Sigmoid colon (tissue), 6 donors: ENCODE measurements at regions not wholly inside any gene's neighbourhood (a gene's known extent, or its start where the extent isn't known, plus 50 kb on each side); places are given as distances from the start of the nearest gene placed in this dataset.

Source experiments
- DNase-seq: peaks from one replicate; pipeline ENCODE4 v3.0.0-alpha.2; 2019
- H3K27ac ChIP-seq, 4 donors: fragments of 200-600 bp; sonication (generic); one replicate each; pipeline ENCODE4 v1.5.1; 2016 to 2019; ENCODE audit warnings: mild to moderate bottlenecking in 1 of 4
- H3K27me3 ChIP-seq, 3 donors: fragments of 200-600 bp; sonication (generic); one replicate each; pipeline ENCODE4 v1.5.1; 2019; ENCODE audit warnings: mild to moderate bottlenecking in 1 of 3
- H3K36me3 ChIP-seq, 4 donors: fragments of 200-600 bp; sonication (generic); one replicate each; pipeline ENCODE4 v1.5.1; 2016 to 2019
- H3K4me1 ChIP-seq, 4 donors: fragments of 200-600 bp; sonication (generic); one replicate each; pipeline ENCODE4 v1.5.1; 2017 to 2019
- H3K4me3 ChIP-seq, 4 donors: fragments of 200-600 bp; sonication (generic); one replicate each; pipeline ENCODE4 v1.5.1; 2017 to 2019; ENCODE audit warnings: mild to moderate bottlenecking in 2 of 4, moderate library complexity in 1 of 4
- H3K9me3 ChIP-seq, 4 donors: fragments of 200-600 bp in 3 of 4; sonication (generic) in 3 of 4; one replicate each; pipeline versions ENCODE4 v1.5.1 to v1.6.1; 2013 to 2019
- EP300 ChIP-seq, 4 donors: sonication (generic); formaldehyde crosslinking; IDR thresholded peaks; one replicate each; pipeline ENCODE4 v1.6.1; 2017; ENCODE audit warnings: antibody characterized with exemption in 4 of 4
- POLR2A ChIP-seq, 2 donors: fragments of 450-650 bp; IDR thresholded peaks; one replicate each; pipeline ENCODE4 v1.6.1; 2016; ENCODE audit warnings: antibody characterized with exemption in 2 of 2, mild to moderate bottlenecking in 2 of 2, moderate library complexity in 2 of 2
- POLR2AphosphoS5 ChIP-seq, 4 donors: sonication (generic); formaldehyde crosslinking; IDR thresholded peaks; one replicate each; pipeline ENCODE4 v1.6.1; 2017; ENCODE audit warnings: antibody characterized with exemption in 4 of 4
- WGBS, 2 donors: extraction: QIAGEN DNeasy Blood & Tissue Kit; methylation state at CpG; one replicate each; pipeline ENCODE4 v1.1.7; 2013; 5-methylcytosine and 5-hydroxymethylcytosine counted together
- intact Hi-C: fragments of 100-400 bp; cut with DNase I; formaldehyde crosslinking; loops from one replicate; pipeline ENCODE4 v1.15.1; 2023
- TF ChIP-seq, protein P1 (sequence below), 4 experiments: fragments of 450-650 bp in 3 of 4; fragments of 200-600 bp in 1 of 4; IDR thresholded peaks; one replicate each; pipeline ENCODE4 v1.5.1; 2016 to 2019; ENCODE audit warnings: antibody characterized with exemption in 4 of 4, mild to moderate bottlenecking in 3 of 4, moderate library complexity in 2 of 4
- donor health status: healthy with polysubstance abuse.
- donor health status: healthy.

DNA sequence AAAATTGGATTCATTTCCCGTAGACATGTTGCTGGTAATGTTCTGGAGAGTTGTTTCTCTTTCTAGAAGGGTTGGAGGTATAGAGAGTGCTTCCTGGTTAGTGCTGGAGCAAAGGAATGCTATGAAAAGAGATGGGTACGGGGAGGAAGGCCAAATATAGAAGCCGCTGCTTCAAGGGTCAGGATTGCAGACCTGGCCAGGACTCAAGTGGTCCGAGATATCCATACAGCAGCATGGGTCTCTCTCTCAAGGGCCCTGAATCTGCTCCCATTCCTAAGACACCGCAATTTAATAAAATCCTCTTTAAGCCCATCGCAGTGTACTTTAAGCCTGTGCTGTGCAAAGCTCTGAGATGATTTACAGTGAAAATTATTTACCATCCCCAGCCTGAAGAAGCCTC, 287.0 kb downstream of the FAM43A start:
- H3K27ac ChIP-seq: no peak overlapping the region
- DNase-seq: no peak
- H3K36me3 ChIP-seq: no peaks in the 10 kb centered on the region
- no peaks in the 10 kb centered on the region for H3K27me3 ChIP-seq
- TF ChIP-seq POLR2A (IDR thresholded peaks at IDR 0.05) (no peak), POLR2AphosphoS5 (IDR thresholded peaks at IDR 0.05) (no peak), EP300 (IDR thresholded peaks at IDR 0.05) (no peak)
- TF ChIP-seq, protein P1, sequence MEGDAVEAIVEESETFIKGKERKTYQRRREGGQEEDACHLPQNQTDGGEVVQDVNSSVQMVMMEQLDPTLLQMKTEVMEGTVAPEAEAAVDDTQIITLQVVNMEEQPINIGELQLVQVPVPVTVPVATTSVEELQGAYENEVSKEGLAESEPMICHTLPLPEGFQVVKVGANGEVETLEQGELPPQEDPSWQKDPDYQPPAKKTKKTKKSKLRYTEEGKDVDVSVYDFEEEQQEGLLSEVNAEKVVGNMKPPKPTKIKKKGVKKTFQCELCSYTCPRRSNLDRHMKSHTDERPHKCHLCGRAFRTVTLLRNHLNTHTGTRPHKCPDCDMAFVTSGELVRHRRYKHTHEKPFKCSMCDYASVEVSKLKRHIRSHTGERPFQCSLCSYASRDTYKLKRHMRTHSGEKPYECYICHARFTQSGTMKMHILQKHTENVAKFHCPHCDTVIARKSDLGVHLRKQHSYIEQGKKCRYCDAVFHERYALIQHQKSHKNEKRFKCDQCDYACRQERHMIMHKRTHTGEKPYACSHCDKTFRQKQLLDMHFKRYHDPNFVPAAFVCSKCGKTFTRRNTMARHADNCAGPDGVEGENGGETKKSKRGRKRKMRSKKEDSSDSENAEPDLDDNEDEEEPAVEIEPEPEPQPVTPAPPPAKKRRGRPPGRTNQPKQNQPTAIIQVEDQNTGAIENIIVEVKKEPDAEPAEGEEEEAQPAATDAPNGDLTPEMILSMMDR (IDR thresholded peaks at IDR 0.05): no peak
- 83 to 86% methylated on average over 6 of the region's 6 CpGs for WGBS, 2 donors
- no peaks in the 10 kb centered on the region for H3K9me3 ChIP-seq
- H3K4me1 ChIP-seq: no peaks in the 10 kb centered on the region
- no peak overlapping the region for H3K4me3 ChIP-seq
- intact Hi-C loops: no loop called here

DNA sequence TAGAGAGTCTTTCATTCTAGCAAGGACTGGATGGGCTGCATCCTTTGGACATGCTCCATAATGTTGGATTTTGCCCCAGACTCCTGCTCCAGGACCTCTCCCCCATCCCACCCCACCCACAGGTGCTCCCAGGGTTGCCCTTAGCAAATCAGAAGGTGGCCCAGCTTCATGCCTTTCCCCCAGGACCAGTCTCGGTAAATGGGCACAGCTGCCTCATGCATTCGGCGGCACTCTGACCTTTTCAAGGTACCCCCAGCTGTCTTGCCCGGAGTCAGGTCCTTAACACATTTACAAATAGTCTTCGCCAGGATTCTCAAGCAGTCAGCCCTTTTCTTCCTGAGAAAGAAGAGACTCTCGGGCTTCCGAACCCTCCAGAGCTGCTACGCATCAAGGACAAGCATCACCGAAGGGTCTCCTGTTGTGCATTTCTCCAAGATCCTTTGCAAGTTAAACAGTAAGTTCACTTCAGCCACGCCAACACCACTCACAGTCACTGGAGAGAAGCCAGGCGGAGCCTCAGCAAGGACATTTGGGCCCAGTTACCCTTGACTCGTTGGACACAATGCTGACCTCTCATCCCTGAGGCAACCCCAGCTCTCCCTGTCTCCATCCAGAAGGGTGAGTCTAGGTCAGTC, 287.8 kb downstream of the FAM43A start:
- no peaks in the 10 kb centered on the region for H3K9me3 ChIP-seq
- DNase-seq: peak; percentile 30

DNA sequence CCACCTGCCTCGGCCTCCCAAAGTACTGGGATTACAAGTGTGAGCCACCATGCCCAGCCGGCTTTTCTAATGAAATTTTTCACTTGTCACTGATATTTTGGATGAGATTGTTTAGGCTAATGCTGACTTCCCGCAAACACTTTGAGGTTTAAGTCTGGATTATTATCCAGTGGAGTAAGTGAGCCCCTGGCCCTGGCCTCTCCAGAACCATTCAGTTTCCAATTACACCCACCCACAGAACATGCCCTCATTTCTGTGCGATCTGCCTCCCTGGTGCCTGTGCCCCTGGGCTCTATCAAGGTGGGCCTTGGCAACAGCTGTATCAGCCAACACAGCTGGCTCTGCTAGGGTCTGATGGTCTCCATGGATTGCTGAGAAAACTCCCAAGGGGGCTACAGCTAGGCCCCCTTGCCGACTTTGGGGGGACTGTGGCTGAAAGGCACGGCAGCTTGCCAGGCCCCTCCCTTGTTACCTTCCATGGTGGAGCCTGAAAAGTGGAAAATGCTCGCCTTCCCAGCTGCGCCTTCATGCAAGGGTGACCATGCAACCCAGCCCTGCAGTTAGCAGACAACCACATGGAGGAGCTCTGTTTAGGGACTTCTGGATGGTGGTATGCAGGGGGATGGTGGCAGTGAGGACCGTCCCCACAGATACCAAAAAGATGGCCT, 288.9 kb downstream of the FAM43A start:
- no peaks in the 10 kb centered on the region for H3K36me3 ChIP-seq
- peak; percentile 38 for DNase-seq
- 88 to 94% methylated on average over 9 of the region's 9 CpGs for WGBS, 2 donors
- TF ChIP-seq POLR2A (IDR thresholded peaks at IDR 0.05): no peak
- no peak for TF ChIP-seq POLR2AphosphoS5 (IDR thresholded peaks at IDR 0.05)
- no peak for TF ChIP-seq EP300 (IDR thresholded peaks at IDR 0.05)
- TF ChIP-seq, protein P1 (IDR thresholded peaks at IDR 0.05): no peak
- H3K4me3 ChIP-seq: no peak overlapping the region
- intact Hi-C loops: no loop called here
- no peaks in the 10 kb centered on the region for H3K9me3 ChIP-seq
- H3K27ac ChIP-seq: no peak overlapping the region
- H3K27me3 ChIP-seq: no peaks in the 10 kb centered on the region
- no peaks in the 10 kb centered on the region for H3K4me1 ChIP-seq

More for the DNA sequence above, 287.8 kb downstream of the FAM43A start:
- TF ChIP-seq EP300 (IDR thresholded peaks at IDR 0.05) (no peak), POLR2A (IDR thresholded peaks at IDR 0.05) (no peak), POLR2AphosphoS5 (IDR thresholded peaks at IDR 0.05) (no peak)
- TF ChIP-seq, protein P1 (IDR thresholded peaks at IDR 0.05): no peak
- Histone ChIP-seq H3K27me3 (no peaks in the 10 kb centered on the region), H3K4me3 (no peak overlapping the region), H3K27ac (no peak overlapping the region), H3K4me1 (no peaks in the 10 kb centered on the region), H3K36me3 (no peaks in the 10 kb centered on the region)
- WGBS, 2 donors: 84 to 88% methylated on average over 12 of the region's 12 CpGs
- intact Hi-C loops: no loop called here

DNA sequence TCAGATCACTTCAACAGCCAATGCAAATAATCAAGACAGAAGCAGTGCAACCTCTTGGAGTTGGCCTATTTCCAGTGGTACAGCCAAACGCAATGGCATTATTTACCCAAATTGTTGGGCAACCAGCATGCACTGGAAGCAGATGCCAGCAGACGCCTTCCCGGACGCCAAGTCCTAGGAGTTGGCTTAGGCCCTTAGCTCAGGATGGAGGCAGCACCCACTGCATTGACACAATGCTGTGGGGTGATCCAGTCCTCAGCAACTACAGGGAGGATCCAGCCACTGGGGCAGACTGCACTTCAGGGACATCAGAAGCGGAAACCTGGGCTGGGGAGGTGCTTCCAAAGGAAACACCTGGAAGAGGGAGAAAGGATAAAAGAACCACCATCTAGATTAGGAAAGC, 290.4 kb downstream of the FAM43A start:
- intact Hi-C loops: no loop called here
- no peak for DNase-seq
- Histone ChIP-seq H3K4me1 (no peaks in the 10 kb centered on the region), H3K36me3 (no peaks in the 10 kb centered on the region), H3K4me3 (no peak overlapping the region), H3K27ac (no peak overlapping the region), H3K27me3 (no peaks in the 10 kb centered on the region), H3K9me3 (no peaks in the 10 kb centered on the region)
- WGBS, 2 donors: 85 to 88% methylated on average over 5 of the region's 5 CpGs
- TF ChIP-seq POLR2A (IDR thresholded peaks at IDR 0.05): no peak
- TF ChIP-seq, protein P1 (IDR thresholded peaks at IDR 0.05): no peak
- TF ChIP-seq EP300 (IDR thresholded peaks at IDR 0.05): no peak
- no peak for TF ChIP-seq POLR2AphosphoS5 (IDR thresholded peaks at IDR 0.05)
